ENCODE measurements at regions not wholly inside any gene's neighbourhood (a gene's known extent, or its start where the extent isn't known, plus 50 kb on each side); places are given as distances from the start of the nearest gene placed in this dataset.

DNA sequence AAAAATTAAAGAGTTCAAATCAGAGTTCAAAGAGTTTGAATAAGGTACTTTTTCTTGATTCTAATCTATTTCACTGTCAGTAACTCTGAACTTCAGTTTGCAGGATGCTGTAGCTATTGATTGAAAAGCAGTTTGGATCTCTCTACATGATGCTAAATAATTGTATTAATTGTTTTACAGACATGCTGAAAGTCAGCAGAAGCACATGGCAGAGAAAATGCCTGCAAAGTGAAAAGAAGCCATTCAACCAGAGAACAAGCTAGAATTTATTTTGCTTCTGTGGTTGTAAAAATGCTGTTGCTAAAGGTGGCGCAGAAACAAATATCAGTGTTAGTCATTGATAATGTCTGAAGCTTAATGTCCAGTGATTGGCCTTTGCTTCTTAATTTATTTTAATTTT lies 92.1 kb upstream of the IL12A start:
- TF ChIP-seq, protein P1, sequence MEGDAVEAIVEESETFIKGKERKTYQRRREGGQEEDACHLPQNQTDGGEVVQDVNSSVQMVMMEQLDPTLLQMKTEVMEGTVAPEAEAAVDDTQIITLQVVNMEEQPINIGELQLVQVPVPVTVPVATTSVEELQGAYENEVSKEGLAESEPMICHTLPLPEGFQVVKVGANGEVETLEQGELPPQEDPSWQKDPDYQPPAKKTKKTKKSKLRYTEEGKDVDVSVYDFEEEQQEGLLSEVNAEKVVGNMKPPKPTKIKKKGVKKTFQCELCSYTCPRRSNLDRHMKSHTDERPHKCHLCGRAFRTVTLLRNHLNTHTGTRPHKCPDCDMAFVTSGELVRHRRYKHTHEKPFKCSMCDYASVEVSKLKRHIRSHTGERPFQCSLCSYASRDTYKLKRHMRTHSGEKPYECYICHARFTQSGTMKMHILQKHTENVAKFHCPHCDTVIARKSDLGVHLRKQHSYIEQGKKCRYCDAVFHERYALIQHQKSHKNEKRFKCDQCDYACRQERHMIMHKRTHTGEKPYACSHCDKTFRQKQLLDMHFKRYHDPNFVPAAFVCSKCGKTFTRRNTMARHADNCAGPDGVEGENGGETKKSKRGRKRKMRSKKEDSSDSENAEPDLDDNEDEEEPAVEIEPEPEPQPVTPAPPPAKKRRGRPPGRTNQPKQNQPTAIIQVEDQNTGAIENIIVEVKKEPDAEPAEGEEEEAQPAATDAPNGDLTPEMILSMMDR (IDR thresholded peaks at IDR 0.05), result no peak
- TF ChIP-seq POLR2A (IDR thresholded peaks at IDR 0.05), result no peak
